ENCODE measurements at regions not wholly inside any gene's neighbourhood (a gene's known extent, or its start where the extent isn't known, plus 50 kb on each side); places are given as distances from the start of the nearest gene placed in this dataset.

- TF ChIP-seq CTCF (IDR thresholded peaks at IDR 0.05) = no peak
These were observed 281.4 kb upstream of the EDA2R start for GRCh38 chrX:66920296-66920695.

GRCh38 chrX:66919280-66919832 lies 280.5 kb upstream of the EDA2R start:
- no peak for TF ChIP-seq CTCF (IDR thresholded peaks at IDR 0.05)

GRCh38 chrX:66918511-66918910 lies 279.6 kb upstream of the EDA2R start:
- no peak for TF ChIP-seq CTCF (IDR thresholded peaks at IDR 0.05)

GRCh38 chrX:66915893-66916292 lies 277.0 kb upstream of the EDA2R start:
- no peak for TF ChIP-seq CTCF (IDR thresholded peaks at IDR 0.05)

GRCh38 chrX:66914080-66914479 lies 275.2 kb upstream of the EDA2R start:
- no peak for TF ChIP-seq CTCF (IDR thresholded peaks at IDR 0.05)

GRCh38 chrX:66912417-66912816 lies 273.5 kb upstream of the EDA2R start:
- no peak for TF ChIP-seq CTCF (IDR thresholded peaks at IDR 0.05)

- TF ChIP-seq CTCF (IDR thresholded peaks at IDR 0.05) = no peak
These were observed 263.2 kb upstream of the EDA2R start for GRCh38 chrX:66902081-66902480.

GRCh38 chrX:66900886-66901285 lies 262.0 kb upstream of the EDA2R start:
- no peak for TF ChIP-seq CTCF (IDR thresholded peaks at IDR 0.05)

Measured in LNCAP (cell line).